ENCODE measurements at regions not wholly inside any gene's neighbourhood (a gene's known extent, or its start where the extent isn't known, plus 50 kb on each side); places are given as distances from the start of the nearest gene placed in this dataset.

DNA sequence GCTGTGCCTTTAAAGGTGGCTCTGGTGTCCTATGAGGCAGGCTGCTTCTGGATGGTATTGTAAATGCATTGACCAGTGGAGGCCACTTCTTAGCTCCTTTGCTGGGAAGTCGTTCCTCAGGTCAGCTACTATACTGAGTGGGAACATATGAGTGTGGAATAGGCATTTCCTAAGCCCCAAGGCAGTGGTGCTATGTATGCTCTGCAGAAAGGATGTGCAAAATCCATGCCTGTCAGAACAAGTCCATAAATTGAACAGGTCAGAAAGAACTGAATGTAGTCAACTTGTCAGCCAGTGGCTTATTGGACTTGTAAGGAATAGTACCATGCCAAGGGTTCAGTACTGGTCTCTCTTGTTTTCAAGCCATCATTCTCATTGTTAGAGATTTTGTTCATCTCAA is 216.4 kb downstream of the CDH10 start:
- Histone ChIP-seq H2AK9ac (replicated peaks; ENCODE audit: low read depth, low read length, poor library complexity) (no peak overlapping the region), H2BK20ac (ENCODE audit: low read depth, low read length) (no peak overlapping the region), H4K5ac (ENCODE audit: low read depth, low read length) (no peak overlapping the region), H4K8ac (ENCODE audit: low read depth in 2 of 2, low read length in 2 of 2) (no peak overlapping the region), H4K20me1 (ENCODE audit: insufficient read depth, low read length) (no peaks in the 10 kb centered on the region), H3K23ac (ENCODE audit: low read depth, low read length) (no peak overlapping the region), H2BK120ac (ENCODE audit: low read depth, low read length) (no peak overlapping the region), H3K14ac (replicated peaks; ENCODE audit: low read depth, low read length) (no peak overlapping the region), H3K9me3 (ENCODE audit: control insufficient read depth, insufficient read depth, low read length) (peaks cover 4% of the 10 kb centered on the region), H3K27ac (ENCODE audit: insufficient read depth, low read length) (no peak overlapping the region), H4K91ac (ENCODE audit: insufficient read depth, low read depth, low read length) (no peak overlapping the region), H3K4me3 (ENCODE audit: insufficient read depth, low read depth, low read length) (no peak overlapping the region), H3K4me1 (ENCODE audit: control insufficient read depth, insufficient read depth, low read length) (no peaks in the 10 kb centered on the region), H3K27me3 (ENCODE audit: control insufficient read depth, insufficient read depth, low read length) (no peaks in the 10 kb centered on the region), H3K56ac (ENCODE audit: extremely low read depth, insufficient read depth, low read length) (no peak overlapping the region), H3K18ac (ENCODE audit: low read depth, low read length) (no peak overlapping the region), H2BK5ac (ENCODE audit: low read depth, low read length, poor library complexity, severe bottlenecking) (no peak overlapping the region), H3K36me3 (ENCODE audit: control insufficient read depth, insufficient read depth, low read length) (no peaks in the 10 kb centered on the region), H3K9ac (ENCODE audit: low read depth, low read length) (no peak overlapping the region), H2BK15ac (ENCODE audit: low read depth, low read length) (no peak overlapping the region), H3K9me1 (ENCODE audit: insufficient read depth, low read length) (no peaks in the 10 kb centered on the region), H2AFZ (replicated peaks; ENCODE audit: low read length, poor library complexity) (no peak overlapping the region), H2AK5ac (ENCODE audit: low read depth, low read length) (no peak overlapping the region), H3K4ac (ENCODE audit: low read depth, low read length) (no peak overlapping the region), H3K79me1 (ENCODE audit: low read depth in 1 of 2, low read length in 2 of 2) (no peaks in the 10 kb centered on the region), H3K4me2 (ENCODE audit: low read depth, low read length) (no peak overlapping the region)
- DNase-seq (no peak), ATAC-seq (ENCODE audit: low read depth) (no peak)
- WGBS, 2 experiments (ENCODE audit: extremely low coverage in 2 of 2, insufficient read length in 1 of 2) = 0% methylated on average over 1 of the region's 1 CpG; no CpG with 5 or more reads in 1 of the 2 experiments
- in situ Hi-C loops (cut with MboI; ENCODE audit: low sequenced_read_pairs) = no loop called here
- no TSS peak for BruUV-seq (replicated peaks)
- dilution Hi-C loops (cut with HindIII; ENCODE audit: low sequenced_read_pairs, unreplicated experiment) = no loop called here
- intact Hi-C loops (cut with micrococcal nuclease) = no loop called here
- ChIA-PET CTCF (no interaction called here), POLR2A (ENCODE audit: unreplicated experiment) (no interaction called here)
- TF ChIP-seq, protein P1, sequence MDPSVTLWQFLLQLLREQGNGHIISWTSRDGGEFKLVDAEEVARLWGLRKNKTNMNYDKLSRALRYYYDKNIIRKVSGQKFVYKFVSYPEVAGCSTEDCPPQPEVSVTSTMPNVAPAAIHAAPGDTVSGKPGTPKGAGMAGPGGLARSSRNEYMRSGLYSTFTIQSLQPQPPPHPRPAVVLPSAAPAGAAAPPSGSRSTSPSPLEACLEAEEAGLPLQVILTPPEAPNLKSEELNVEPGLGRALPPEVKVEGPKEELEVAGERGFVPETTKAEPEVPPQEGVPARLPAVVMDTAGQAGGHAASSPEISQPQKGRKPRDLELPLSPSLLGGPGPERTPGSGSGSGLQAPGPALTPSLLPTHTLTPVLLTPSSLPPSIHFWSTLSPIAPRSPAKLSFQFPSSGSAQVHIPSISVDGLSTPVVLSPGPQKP (IDR thresholded peaks at IDR 0.05; ENCODE audit: borderline replicate concordance, low read depth, low read length) = no peak
- TF ChIP-seq RCOR1 (IDR thresholded peaks at IDR 0.05; ENCODE audit: insufficient replicate concordance, low read length) (no peak), SMC3 (IDR thresholded peaks at IDR 0.05; ENCODE audit: low read depth, low read length) (no peak), MXI1 (IDR thresholded peaks at IDR 0.05; ENCODE audit: borderline replicate concordance, low read depth, low read length) (no peak), NFE2L2 (IDR thresholded peaks at IDR 0.05; ENCODE audit: low read depth, low read length) (no peak), CEBPB (IDR thresholded peaks at IDR 0.05; ENCODE audit: low read depth, low read length) (no peak), RFX5 (IDR thresholded peaks at IDR 0.05; ENCODE audit: low read depth, low read length) (no peak), MAFK (IDR thresholded peaks at IDR 0.05; ENCODE audit: low read depth, low read length) (no peak), RAD21 (IDR thresholded peaks at IDR 0.05; ENCODE audit: low read length) (no peak), CHD1 (IDR thresholded peaks at IDR 0.05; ENCODE audit: low read depth, low read length) (no peak), FOS (IDR thresholded peaks at IDR 0.05; ENCODE audit: low read depth, low read length) (no peak), MAZ (IDR thresholded peaks at IDR 0.05; ENCODE audit: borderline replicate concordance, low read depth, low read length) (no peak), POLR2A (IDR thresholded peaks at IDR 0.05; ENCODE audit: low read depth, low read length) (no peak), BHLHE40 (IDR thresholded peaks at IDR 0.05; ENCODE audit: low read depth, low read length) (no peak)
- TF ChIP-seq, protein P2, sequence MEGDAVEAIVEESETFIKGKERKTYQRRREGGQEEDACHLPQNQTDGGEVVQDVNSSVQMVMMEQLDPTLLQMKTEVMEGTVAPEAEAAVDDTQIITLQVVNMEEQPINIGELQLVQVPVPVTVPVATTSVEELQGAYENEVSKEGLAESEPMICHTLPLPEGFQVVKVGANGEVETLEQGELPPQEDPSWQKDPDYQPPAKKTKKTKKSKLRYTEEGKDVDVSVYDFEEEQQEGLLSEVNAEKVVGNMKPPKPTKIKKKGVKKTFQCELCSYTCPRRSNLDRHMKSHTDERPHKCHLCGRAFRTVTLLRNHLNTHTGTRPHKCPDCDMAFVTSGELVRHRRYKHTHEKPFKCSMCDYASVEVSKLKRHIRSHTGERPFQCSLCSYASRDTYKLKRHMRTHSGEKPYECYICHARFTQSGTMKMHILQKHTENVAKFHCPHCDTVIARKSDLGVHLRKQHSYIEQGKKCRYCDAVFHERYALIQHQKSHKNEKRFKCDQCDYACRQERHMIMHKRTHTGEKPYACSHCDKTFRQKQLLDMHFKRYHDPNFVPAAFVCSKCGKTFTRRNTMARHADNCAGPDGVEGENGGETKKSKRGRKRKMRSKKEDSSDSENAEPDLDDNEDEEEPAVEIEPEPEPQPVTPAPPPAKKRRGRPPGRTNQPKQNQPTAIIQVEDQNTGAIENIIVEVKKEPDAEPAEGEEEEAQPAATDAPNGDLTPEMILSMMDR (conservative IDR thresholded peaks at IDR 0.05; ENCODE audit: low read depth, low read length) = no peak
- TF ChIP-seq, protein P3, sequence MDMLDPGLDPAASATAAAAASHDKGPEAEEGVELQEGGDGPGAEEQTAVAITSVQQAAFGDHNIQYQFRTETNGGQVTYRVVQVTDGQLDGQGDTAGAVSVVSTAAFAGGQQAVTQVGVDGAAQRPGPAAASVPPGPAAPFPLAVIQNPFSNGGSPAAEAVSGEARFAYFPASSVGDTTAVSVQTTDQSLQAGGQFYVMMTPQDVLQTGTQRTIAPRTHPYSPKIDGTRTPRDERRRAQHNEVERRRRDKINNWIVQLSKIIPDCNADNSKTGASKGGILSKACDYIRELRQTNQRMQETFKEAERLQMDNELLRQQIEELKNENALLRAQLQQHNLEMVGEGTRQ (IDR thresholded peaks at IDR 0.05; ENCODE audit: low read depth, low read length) = no peak

Data from IMR-90 (cell line).